ENCODE measurements at regions not wholly inside any gene's neighbourhood (a gene's known extent, or its start where the extent isn't known, plus 50 kb on each side); places are given as distances from the start of the nearest gene placed in this dataset.

DNA sequence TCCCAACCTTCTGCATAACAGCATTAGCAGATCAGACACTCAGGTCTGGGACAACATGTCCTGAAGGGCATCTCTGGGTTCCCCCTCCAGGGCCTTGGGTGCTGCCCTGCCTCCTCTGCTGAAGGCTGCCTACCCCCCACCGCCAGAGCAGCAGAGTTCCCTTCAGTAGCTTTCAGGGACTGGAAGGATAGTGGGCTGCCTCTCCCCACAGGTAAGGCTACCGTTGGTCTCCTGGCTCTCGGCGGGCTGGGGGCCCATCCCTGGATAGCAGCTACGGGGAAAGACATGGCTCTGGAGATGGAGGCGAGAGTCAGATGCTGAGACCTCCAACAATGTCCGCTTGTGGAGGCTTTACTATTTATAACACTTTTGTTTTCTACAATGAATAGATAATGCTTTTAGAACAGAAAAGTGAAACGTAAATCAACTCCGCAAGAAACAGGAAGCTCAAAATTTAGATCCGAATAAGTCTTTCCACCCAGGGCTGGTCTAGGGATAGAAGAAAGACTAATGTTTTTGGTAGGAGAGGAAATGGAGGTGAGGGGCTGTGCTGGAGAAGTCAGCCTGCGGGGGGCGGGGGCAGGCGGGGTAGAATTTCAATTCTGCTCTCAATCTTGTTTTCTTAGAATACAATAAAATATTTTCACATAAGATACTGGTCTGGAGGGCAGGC is 58.4 kb downstream of the ARL4C start:
- DNase-seq (ENCODE audit: low spot score): no peak

DNA sequence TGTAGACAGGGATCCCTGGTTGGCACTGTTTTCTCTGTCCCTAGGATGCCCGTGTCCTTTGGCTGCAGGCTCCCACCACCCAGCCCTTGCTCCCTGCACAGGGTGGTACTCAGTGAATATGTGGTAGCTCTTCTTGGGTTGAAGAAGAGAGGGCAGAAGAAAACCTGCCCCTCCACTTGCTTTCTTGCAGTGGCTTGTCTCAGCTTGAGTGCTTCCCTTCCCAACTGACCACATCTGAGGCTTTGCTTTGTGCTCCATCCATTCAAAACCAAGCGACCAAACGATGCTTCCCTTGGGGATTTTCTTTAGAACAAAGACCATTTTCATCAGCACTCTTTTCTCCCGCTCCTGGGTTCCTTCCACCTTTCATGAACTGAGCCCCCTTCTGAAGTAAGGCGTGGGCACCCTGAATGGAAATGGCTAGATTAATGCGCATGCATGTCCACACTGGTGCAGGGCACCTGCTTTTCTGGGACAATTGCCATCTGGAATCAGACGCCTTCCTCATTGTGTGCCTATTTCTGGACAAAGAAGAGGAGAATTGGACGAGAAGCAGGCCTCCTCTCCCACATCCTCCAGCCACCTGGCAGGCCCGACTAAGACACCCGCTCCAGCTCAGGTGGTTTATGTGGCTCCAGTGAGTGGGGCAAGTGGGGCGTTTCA is 59.1 kb downstream of the ARL4C start:
- no peak for DNase-seq (ENCODE audit: low spot score)

DNA sequence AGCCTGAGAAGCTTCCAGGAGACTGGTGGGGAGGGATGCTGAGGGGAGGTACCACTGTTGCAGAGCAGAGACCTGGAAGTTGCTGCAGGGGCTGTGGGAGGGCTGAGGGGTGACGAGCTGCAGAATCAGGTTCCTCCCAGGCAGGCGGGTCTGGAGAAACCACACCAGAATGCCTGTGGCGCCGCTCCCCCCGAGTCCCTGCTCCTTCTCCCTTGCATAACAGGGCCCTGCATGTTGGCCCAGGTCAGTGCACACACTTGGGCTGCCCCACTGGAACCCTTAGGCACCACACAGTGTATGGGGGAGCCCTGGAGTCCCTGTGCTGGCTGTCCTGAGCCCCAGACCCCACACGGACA is 60.4 kb downstream of the ARL4C start:
- DNase-seq (ENCODE audit: low spot score): no peak

DNA sequence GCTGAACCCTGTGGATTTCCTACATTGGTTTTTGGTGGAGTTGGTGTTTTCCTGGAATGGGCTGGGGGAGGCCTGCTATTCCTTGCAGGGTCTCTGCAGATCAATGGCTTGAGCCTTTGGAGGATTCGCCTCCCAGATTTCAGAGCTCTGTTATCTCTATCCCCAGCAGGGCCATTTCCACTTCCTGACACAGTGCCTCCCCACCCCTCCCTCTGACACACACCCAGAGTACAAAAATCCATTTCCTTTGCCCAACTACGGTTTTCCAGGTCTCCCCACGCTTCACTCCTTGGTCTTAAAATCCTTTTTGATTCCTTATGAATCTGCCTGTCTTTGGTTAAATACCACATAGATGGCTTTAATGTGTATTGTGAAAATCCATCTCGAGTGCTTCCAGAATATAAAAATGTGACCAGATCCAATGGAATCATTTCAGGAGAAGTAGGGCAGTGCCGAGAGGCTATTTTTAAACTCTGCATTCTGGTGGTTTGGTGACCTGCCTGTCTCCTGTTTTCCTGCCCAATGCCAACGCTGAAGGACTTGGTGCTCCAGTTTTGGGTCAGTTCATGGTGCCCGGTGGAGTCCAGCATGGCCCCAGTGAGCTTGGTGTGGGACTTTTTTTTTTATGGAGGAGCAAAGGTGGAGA is 60.9 kb downstream of the ARL4C start:
- no peak for DNase-seq (ENCODE audit: low spot score)

DNA sequence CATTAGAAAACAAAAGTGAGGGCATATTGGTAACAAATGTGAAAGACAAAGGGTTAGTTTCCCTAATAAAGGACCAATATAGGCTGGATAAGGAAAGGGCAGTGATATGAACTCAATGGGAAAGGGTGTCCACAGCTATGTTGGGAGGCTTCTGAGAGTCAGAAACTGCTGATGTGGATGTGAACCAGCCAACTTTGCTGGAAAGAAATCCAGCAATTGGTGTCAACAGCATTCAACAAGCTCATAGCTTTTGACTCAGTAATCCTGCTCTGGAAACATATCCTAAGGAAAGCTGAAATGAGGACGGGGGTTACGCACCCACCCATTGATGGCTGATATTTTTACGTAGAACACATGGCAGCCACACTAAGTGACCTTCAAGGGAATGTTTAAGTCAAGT is 63.7 kb downstream of the ARL4C start:
- DNase-seq (ENCODE audit: low spot score): no peak

DNA sequence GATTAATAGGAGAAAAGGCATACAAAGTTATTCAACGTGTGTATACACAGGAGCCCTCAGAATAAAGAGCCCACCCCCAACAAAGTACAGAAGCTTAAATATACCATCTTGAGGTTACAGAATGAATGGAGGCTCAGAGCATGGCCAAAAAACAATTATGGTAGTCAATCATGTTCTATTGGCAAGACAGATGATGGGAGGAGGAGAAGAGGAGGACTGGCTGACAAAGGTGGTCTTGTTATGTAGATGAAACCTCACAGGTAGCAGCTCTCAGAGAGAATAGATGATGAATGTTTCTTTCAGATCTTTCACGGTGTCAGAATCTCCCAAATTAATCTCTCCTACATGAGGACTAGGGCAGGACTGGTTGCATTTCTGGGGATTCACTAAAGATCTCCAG is 66.0 kb downstream of the ARL4C start:
- DNase-seq (ENCODE audit: low spot score): no peak

DNA sequence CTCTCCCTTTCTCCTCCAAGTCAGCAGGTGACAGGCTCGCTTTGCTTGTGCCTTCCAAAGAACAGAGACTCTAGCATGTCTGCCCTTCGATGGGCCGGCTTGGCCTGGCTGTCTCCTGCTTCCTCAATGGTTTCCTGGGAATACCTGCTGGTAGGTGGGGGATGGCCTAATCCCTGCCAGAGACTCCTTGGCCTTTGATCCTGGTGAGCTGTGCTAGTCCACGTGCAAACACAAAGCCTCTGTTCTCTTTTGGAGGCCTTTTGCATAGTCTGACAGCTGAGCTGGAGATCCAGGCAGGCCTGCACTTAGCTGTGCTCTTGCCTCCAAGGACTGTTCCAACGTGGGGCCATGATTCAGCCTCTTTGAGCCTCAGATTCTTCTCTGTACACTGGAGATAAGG is 67.6 kb downstream of the ARL4C start:
- no peak for DNase-seq (ENCODE audit: low spot score)

DNA sequence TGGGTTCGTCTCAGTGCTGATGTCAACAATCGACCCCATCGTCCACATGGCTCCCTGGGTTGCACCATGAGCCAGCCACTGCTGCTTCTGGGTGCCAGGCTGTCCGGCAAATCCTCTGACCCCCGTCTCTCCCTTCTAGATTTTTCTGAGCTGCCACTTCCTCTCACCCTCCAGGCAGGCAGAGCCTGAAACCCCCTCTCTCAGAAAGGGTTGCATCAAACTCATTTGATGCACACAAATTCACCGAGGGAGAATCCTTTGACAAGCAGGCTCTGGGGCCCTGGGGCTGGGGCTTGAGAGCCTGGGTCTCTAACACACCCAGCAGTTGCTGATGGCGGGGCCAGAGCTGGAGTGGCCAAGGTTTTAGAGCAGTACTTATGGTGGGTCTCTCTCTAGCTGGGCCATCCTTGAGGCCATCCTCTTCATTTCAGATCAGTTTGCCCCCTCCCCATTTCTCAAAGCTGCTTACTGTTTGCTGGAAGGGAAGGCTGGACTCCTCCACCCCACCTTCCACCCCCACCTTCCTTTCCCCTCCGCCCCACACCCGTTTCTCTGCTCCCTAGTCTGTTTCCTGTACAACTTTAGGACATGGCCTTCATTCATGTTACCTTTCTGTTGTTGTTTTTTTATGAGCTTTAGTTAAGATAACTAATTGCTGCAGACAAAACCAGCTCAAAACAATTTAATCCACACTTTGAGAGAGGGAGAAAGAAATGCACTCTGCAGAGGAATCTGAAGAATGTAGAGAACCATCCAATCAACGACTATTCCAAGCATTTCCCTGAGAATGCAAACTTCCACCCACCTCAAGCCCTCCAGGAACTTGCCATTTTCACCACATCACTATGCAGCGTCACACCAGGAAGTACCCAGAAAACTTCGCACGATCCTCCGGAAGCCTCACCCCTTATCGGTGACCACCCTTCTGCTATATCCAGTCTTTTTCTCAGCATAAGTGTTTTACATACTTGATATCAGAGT is 69.5 kb downstream of the ARL4C start:
- DNase-seq (ENCODE audit: low spot score): no peak

DNA sequence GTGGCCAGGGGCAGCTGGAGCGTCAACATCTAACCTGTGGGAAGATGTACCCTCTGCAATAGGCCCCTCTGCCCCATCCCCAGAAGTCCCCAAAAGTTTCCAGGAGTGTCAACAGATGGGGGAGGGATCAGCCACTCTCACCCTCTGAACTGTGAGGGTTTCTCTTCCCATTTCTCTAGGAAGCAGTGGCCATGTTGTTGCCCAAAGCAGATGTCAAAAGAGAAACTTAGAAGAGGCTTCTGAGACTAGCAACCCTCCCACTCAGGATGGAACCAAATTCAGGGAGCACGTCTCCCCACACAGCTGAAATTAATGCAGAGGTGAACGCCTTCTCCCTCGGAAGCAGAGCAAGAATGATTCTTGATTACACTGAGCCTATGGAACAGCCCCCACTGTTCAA is 70.3 kb downstream of the ARL4C start:
- DNase-seq (ENCODE audit: low spot score): no peak

DNA sequence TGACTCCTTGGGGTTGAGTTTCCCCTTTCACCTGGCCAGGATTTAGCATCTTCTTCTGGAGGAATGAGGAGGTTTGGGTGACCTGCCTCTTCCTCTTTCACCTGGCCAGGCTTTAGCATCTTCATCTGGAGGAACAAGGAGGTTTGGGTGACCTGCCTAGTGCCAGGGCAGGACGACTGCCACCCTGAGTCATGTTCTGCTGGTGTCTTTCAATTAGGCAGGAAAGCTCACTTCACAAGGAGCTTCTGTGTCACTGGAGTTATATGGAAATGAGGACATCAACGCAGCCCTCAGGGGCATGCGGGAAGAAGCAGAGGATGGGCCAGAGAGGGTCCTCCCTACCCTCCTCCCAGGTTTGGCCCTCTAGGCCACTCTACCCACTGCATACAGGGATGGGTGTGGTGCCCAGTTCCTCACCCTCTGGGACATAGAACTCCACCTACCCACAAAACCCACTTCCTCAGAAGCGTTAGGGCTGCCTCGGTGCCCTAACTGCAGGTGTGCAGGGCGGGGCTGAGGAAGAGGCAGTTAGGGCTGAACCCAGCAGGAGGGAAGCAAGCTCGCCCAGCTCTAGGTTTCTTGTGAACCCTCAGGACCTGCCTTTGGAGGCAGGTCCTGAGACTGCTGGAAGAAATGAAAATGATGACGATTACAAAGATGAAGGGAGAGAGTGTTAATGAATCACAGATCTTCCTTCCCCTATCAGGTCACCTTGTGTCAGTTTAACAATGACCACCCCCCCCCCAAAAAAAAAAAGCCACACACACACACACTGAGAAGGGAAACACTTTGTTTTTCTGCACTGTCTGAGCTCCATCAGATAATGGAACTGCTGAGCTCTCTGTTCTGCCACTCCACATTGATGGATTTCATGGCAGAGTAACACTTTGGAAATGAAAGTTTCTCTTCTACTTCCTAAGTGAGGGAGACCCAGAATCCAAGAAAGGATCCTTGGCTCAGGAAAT is 71.0 kb downstream of the ARL4C start:
- peak; percentile 65 for DNase-seq (ENCODE audit: low spot score)

DNA sequence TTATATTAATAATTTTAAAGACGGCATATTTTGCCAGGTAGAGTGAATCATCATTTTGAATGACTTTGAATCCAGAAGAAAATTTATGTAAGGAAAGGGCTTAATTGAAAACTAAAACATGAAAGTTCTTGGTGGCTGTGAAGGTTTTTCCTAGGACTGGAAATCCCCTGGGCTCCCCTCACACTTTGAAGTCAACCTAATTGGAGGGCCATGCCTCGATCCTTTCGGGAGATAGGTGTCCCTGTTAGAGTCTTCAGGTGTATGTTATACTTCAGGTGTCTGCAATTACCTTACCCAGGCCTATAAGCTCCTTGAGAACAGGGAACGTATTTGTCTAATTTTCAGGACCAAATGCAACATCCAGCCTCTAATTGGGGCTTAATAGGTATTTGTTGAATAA is 73.0 kb downstream of the ARL4C start:
- no peak for DNase-seq (ENCODE audit: low spot score)

DNA sequence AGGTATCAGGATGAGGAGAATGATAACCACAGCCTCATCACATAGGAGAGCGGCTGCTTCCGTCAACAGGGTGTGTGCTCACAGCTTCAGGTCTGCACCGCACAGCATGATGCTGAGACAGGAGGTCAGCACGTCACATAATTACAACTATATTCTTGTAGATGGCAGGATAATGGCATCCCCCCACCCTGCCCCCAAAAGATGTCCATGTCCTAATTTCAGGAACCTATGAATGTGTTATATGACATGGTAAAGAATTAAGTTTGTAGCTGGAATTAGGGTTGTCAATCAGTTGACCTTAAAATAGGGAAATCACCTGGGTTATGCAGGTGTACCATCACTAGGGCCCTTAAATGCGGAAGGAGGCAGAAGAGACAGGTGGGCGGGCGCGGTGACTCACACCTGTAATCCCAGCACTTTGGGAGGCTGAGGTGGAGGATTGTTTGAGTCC is 73.9 kb downstream of the ARL4C start:
- no peak for DNase-seq (ENCODE audit: low spot score)

DNA sequence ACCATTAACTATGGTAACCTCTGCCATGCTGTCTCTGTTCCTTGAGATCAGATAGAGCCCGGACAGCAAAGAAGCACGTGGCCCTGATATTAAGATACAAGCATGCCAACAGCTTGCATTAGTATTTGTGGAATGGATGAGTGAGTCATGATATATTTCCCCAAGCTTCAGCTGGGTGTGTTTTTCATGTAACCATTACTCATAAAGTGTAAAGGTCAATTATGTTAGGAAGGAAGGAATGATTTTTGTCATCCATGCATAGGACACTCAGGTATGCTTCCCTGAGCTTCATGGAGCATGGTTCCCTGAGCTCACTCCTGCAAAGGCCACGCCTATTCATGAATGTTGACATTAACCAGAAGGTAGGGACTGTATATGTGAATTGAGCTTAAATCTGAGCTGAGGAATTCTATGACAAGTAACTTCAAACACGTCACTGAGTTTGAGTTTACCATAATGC is 74.6 kb downstream of the ARL4C start:
- no peak for DNase-seq (ENCODE audit: low spot score)

DNA sequence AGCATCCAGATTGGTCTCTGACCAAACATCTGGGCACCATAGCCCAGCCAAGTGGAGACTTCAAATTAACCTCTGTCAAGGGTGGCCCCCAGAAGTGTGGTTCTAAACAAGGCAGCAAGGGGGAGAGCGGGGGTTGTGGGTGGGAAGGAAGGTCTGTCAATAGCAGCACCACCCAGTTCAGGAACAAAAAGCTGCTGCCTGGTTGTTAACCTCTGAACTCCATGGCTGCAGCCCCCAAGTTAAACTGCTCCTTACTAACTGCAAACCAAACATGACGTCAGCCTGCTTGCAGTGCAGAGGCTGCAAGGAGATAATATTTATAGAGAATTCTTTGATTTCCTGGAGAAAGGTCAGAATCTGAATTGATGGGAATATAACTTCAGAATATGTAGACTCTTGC is 76.5 kb downstream of the ARL4C start:
- DNase-seq (ENCODE audit: low spot score): no peak

DNA sequence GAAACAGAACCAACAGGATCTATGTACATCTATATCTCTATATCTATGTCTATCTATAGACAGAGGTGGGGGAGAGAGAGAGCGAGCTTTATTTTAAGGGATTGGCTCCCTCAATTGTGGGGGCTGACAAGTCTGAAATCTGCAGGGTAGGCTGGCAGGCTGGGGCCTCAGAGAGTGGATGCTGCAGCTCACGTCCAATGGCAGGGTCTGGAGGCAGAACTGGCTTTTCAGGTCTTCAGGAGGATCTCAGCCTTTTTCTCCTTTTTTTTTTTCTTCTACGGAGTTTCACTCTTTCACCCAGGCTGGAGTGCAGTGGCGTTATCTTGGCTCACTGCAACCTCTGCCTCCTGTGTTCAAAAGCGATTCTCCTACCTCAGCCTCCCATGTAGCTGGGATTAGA is 77.2 kb downstream of the ARL4C start:
- DNase-seq (ENCODE audit: low spot score): no peak

DNA sequence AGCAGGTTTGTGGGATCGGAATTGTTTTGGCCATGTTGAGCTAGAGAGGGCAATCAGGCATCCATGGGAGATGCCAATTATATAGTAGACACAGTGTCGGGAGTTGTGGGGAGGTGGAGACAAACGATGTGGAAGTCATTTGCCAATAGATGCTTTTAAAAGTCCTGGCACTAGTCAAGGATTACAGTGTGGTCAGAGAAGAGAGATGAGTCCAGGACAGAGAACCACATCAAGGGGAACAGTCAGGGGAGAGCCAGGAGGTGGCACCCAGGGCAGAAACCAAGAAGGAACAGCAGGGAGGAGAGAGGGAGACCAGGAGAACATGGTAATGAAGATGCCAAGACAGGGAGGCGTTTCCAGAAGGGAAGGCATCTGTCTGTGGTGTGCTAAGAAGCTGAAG is 81.2 kb downstream of the ARL4C start:
- DNase-seq (ENCODE audit: low spot score): no peak

DNA sequence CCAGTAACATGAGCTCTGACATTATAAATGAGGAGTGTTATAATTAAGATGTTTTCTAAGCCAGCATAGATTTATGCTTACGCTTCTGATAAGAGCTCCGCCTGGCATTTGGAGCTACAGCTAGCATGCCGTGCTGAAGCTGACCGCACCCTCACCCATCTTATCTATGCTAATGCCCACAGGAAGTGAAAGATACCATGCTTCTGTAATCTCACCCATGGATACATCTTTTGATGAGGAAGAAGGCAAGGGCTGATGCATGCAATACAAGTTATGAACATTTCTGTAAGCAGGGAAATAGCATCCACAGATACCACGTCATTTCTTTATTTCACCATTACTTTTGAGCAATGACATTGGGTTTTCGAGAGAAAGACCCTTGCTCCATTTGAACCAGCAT is 82.3 kb downstream of the ARL4C start:
- DNase-seq (ENCODE audit: low spot score): no peak

DNA sequence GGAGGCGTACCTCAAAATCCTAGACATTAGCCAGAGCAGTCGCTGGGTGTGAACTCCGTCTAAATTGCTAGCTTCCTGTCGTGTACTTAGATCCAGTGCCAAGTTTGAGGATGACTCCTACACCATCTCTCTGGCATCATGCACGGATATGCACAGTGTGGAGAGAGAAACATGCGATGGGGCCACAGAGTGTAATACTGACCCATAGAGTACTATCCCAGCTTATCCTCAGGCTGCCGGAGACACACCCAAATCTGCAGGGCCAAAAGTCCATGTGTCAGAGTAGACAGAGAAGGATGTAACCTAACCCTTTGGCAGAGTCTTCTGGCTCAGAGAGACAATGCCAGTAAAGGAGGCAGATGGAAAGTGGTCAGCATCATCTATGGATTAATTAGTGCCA is 84.2 kb downstream of the ARL4C start:
- DNase-seq (ENCODE audit: low spot score): no peak

DNA sequence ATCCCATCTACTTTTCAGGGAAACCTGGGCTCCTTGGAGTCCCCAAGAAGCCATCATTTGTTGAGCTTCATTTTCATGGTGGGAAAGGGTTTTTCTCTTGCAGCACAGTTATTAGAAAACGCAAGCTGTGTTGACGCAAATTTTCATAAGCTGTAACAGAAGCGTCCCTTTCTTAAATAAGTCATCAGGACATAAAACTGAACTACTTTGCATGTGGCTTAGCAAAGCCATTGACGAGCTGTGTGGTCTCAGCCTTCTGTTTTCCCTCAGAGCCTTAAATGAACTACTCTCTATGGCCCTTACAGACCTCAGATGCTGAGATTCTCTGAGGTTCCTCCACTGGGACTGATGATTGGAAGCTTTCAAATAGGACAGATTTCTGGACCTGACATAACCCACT is 85.1 kb downstream of the ARL4C start:
- peak; percentile 9 for DNase-seq (ENCODE audit: low spot score)

DNA sequence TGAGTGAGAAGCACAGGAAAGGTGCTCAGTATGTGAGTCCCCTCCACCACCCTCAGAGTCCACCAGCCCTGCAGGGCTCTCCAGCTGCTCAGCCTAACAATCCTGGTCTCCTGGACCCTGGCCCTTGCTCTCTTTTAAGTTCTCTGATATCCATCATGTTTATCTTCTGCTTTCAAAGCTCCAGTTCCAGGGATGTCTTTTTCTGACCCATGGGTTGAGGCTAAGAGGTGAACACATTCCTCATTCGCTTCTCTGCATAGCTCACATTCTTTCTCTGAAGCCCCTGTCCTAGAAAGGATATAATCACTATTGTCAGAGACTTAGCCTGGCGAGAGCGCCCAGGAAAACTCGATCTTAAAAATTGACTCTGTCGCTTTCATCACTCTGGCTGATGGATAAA is 86.4 kb downstream of the ARL4C start:
- no peak for DNase-seq (ENCODE audit: low spot score)

DNA sequence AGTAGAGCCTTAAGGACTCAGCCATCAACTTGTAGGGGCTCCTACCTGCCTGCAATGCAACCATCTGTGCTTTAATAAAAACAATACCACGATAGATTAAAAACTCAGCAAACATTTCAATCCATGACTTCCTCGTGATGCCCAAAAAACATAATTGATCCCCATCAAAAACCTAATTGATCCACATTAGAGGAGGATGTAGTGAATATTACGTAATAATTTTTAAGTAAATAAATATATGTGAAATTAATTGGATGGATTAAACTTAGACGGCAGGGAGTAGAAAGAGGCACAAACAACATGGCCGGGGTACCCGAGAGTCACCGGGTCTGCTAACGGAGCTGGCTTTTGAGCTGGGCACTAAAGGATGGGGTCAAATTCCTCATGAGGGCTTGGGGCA is 87.3 kb downstream of the ARL4C start:
- DNase-seq (ENCODE audit: low spot score): no peak
